PC-9 (cell line): ENCODE measurements at regions not wholly inside any gene's neighbourhood (a gene's known extent, or its start where the extent isn't known, plus 50 kb on each side); places are given as distances from the start of the nearest gene placed in this dataset.

ENCODE experiments used
- BruUV-seq: library from RNA; stranded (reverse); fragments of 400-500 nt; replicated peaks from 2 replicates; lab custom pipeline; 2021; lab: Mats Ljungman, UMichigan
- CTCF ChIA-PET: fragments of 300-600 bp; sonication (Branson Sonifier 250); formaldehyde crosslinking; loops from one replicate; lab custom pipeline; 2022; ENCODE audit warnings: antibody characterized with exemption; lab: Charles Lee
- POLR2A ChIA-PET: fragments of 300-600 bp; sonication (Branson Sonifier 250); formaldehyde crosslinking; loops from one replicate; lab custom pipeline; 2022; ENCODE audit warnings: antibody characterized with exemption; ENCODE audit not compliant: unreplicated experiment; lab: Charles Lee
- DNase-seq, 2 experiments: peaks; one replicate each; pipeline versions ENCODE4 v3.0.0 to v3.0.0-alpha.2; 2015 to 2022; ENCODE audit warnings: mixed read lengths in 1 of 2
- H2AFZ ChIP-seq: fragments of 200-600 bp; sonication (generic); 2 replicates; pipeline ENCODE4 v1.8.1; 2017; ENCODE audit warnings: antibody characterized with exemption
- H3F3A ChIP-seq: fragments of 200-600 bp; sonication (generic); 2 replicates; pipeline ENCODE4 v1.8.1; 2017; ENCODE audit warnings: antibody characterized with exemption, mild to moderate bottlenecking, low read depth; ENCODE audit not compliant: insufficient read depth
- H3K27ac ChIP-seq: fragments of 200-600 bp; sonication (generic); 2 replicates; pipeline ENCODE4 v1.6.1; 2016; ENCODE audit warnings: mixed run types
- H3K27me3 ChIP-seq: fragments of 200-600 bp; sonication (generic); 2 replicates; pipeline ENCODE4 v1.6.1; 2016; ENCODE audit warnings: low read depth, mixed run types; ENCODE audit not compliant: insufficient read depth
- H3K36me3 ChIP-seq: fragments of 200-600 bp; sonication (generic); 2 replicates; pipeline ENCODE4 v1.6.1; 2016; ENCODE audit warnings: low read depth, mixed run types
- H3K4me1 ChIP-seq: fragments of 200-600 bp; sonication (generic); replicated peaks from 2 replicates; pipeline ENCODE4 v1.6.1; 2016; ENCODE audit warnings: mixed run types; ENCODE audit not compliant: insufficient read depth
- H3K4me2 ChIP-seq: fragments of 200-600 bp; sonication (generic); 2 replicates; pipeline ENCODE4 v1.6.1; 2017; ENCODE audit warnings: mixed run types
- H3K4me3 ChIP-seq: fragments of 200-600 bp; sonication (generic); 2 replicates; pipeline ENCODE4 v1.6.1; 2016; ENCODE audit warnings: mixed run types
- H3K79me2 ChIP-seq: fragments of 200-600 bp; sonication (generic); 2 replicates; pipeline ENCODE4 v1.6.1; 2017; ENCODE audit warnings: low read depth, mixed run types
- H3K9me2 ChIP-seq: fragments of 200-600 bp; sonication (generic); 2 replicates; pipeline ENCODE4 v1.8.1; 2017; ENCODE audit warnings: mild to moderate bottlenecking; ENCODE audit not compliant: insufficient read depth
- H3K9me3 ChIP-seq: fragments of 200-600 bp; sonication (generic); 2 replicates; pipeline ENCODE4 v1.8.1; 2016; ENCODE audit warnings: low read depth; ENCODE audit not compliant: insufficient read depth
- H4K20me1 ChIP-seq: fragments of 200-600 bp; sonication (generic); 2 replicates; pipeline ENCODE4 v1.8.1; 2017; ENCODE audit not compliant: insufficient read depth
- EZH2 ChIP-seq: fragments of 200-600 bp; sonication (generic); IDR thresholded peaks from 2 replicates; pipeline ENCODE4 v1.8.0; 2017; ENCODE audit warnings: antibody characterized with exemption, low read depth
- intact Hi-C: fragments of 100-400 bp; cut with micrococcal nuclease; formaldehyde crosslinking; loops from one replicate; pipeline ENCODE4 v1.10.0; 2022; ENCODE audit not compliant: unreplicated experiment
- TF ChIP-seq, protein P1 (sequence below): fragments of 200-600 bp; sonication (generic); conservative IDR thresholded peaks from 2 replicates; pipeline ENCODE4 v1.6.1; 2017; ENCODE audit warnings: mixed run types, antibody characterized with exemption, mild to moderate bottlenecking, moderate library complexity

DNA sequence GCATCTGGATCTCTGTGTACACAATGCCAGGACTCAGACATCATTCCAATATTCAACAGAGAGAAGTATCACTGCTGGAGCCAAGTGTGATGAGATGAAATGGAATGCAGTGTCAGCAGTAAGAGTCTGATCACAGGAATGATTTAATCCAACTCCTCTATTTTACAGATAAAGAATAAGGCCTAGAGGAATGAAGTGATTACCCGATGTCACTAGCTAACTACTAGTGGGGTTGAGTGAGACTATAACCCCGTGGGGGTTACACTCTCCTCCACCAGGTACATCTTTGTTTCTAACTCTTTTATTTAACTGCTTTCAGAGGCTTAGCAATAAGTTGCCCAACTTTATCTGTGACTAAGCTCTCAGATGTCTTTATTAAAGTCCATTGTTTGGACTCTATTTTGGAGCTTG, 94.2 kb upstream of the FAT3 start:
- intact Hi-C loops = no loop called here
- Histone ChIP-seq H3K4me1 (no peaks in the 10 kb centered on the region), H3K79me2 (no peaks in the 10 kb centered on the region), H3K27ac (no peak overlapping the region), H4K20me1 (no peaks in the 10 kb centered on the region), H3F3A (no peaks in the 10 kb centered on the region), H2AFZ (no peak overlapping the region), H3K4me2 (no peak overlapping the region), H3K9me3 (no peaks in the 10 kb centered on the region; the same call in 1 of the 2 replicates), H3K9me2 (no peaks in the 10 kb centered on the region), H3K27me3 (no peaks in the 10 kb centered on the region), H3K36me3 (no peaks in the 10 kb centered on the region), H3K4me3 (no peak overlapping the region)
- no peak for DNase-seq
- ChIA-PET POLR2A (no interaction called here), CTCF (no interaction called here)
- BruUV-seq = no TSS peak
- TF ChIP-seq, protein P1, sequence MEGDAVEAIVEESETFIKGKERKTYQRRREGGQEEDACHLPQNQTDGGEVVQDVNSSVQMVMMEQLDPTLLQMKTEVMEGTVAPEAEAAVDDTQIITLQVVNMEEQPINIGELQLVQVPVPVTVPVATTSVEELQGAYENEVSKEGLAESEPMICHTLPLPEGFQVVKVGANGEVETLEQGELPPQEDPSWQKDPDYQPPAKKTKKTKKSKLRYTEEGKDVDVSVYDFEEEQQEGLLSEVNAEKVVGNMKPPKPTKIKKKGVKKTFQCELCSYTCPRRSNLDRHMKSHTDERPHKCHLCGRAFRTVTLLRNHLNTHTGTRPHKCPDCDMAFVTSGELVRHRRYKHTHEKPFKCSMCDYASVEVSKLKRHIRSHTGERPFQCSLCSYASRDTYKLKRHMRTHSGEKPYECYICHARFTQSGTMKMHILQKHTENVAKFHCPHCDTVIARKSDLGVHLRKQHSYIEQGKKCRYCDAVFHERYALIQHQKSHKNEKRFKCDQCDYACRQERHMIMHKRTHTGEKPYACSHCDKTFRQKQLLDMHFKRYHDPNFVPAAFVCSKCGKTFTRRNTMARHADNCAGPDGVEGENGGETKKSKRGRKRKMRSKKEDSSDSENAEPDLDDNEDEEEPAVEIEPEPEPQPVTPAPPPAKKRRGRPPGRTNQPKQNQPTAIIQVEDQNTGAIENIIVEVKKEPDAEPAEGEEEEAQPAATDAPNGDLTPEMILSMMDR = no peak
- TF ChIP-seq EZH2 = no peak

DNA sequence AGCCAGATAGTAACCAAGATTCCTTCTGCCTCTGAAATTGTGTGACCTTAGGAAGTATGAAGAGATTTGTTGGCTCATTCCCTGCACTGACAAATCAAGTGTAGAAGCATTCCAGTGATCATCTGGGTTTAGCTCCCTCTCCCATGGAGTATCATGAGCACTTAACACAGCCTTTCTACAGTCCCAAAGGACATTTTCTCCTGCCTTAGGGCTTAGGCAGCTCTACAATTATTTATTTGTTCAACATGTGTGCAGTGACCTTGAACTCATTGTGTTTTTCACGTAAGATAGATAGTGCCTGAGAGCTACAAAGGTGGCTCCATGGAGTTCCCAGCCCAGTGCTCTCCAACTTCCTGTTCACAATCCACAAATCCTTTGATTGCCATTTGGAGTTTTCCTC, 94.8 kb upstream of the FAT3 start:
- DNase-seq = no peak
- Histone ChIP-seq H3K36me3 (no peaks in the 10 kb centered on the region), H3K27me3 (no peaks in the 10 kb centered on the region), H2AFZ (no peak overlapping the region), H3K27ac (no peak overlapping the region), H3K9me3 (no peaks in the 10 kb centered on the region; the same call in 1 of the 2 replicates), H4K20me1 (no peaks in the 10 kb centered on the region), H3K4me1 (no peaks in the 10 kb centered on the region), H3F3A (no peaks in the 10 kb centered on the region), H3K4me3 (no peak overlapping the region), H3K79me2 (no peaks in the 10 kb centered on the region), H3K9me2 (no peaks in the 10 kb centered on the region), H3K4me2 (no peak overlapping the region)
- intact Hi-C loops = no loop called here
- ChIA-PET POLR2A (no interaction called here), CTCF (no interaction called here)
- no peak for TF ChIP-seq EZH2
- TF ChIP-seq, protein P1 = no peak
- BruUV-seq = no TSS peak

GRCh38 chr11:92128026-92128425, 96.6 kb upstream of the FAT3 start:
- no peak for TF ChIP-seq EZH2
- TF ChIP-seq, protein P1 = no peak
- no peak overlapping the region for H3K4me3 ChIP-seq
- POLR2A ChIA-PET = interaction anchor here (0.7 kb wide), 1 partner anchor 106 kb away, joined by 3 read pairs; no protein-coding TSS in a partner anchor
- peaks cover 8% of the 10 kb centered on the region; the same call in 1 of the 2 replicates for H3K4me1 ChIP-seq
- no peak for DNase-seq
- no peaks in the 10 kb centered on the region for H3F3A ChIP-seq
- intact Hi-C loops = no loop called here
- no peaks in the 10 kb centered on the region for H3K9me3 ChIP-seq
- CTCF ChIA-PET = no interaction called here
- H3K36me3 ChIP-seq = no peaks in the 10 kb centered on the region
- no peak overlapping the region for H2AFZ ChIP-seq
- no peaks in the 10 kb centered on the region for H4K20me1 ChIP-seq
- no peaks in the 10 kb centered on the region for H3K79me2 ChIP-seq
- no TSS peak for BruUV-seq
- H3K9me2 ChIP-seq = no peaks in the 10 kb centered on the region
- no peak overlapping the region for H3K27ac ChIP-seq
- no peaks in the 10 kb centered on the region for H3K27me3 ChIP-seq
- H3K4me2 ChIP-seq = no peak overlapping the region
